IPS DF 4.7 (cell line): ENCODE measurements at regions not wholly inside any gene's neighbourhood (a gene's known extent, or its start where the extent isn't known, plus 50 kb on each side); places are given as distances from the start of the nearest gene placed in this dataset.

Experiments used
- DNase-seq: peaks from one replicate; pipeline ENCODE4 v3.0.0-alpha.2; 2013; ENCODE audit warnings: low spot score; ENCODE audit errors: extremely low read depth

DNA sequence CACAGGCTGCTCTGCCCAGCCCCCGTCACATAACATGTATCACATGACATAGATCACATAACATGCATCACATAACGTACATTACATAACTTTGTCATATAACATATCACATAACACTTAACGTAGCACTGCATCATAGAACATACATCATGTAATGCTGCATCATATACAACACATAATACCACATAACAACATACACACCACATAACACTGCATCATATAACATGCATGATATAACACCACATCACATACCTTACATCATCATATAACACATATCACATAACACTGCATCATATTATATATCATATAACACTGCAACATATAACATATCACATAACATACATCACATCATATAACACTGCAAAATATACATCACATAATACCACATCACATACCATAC lies 83.8 kb downstream of the AXIN2 start:
- no peak for DNase-seq

- DNase-seq: no peak
Observed at GRCh38 chr17:65474660-65475059, 86.8 kb downstream of the AXIN2 start.

GRCh38 chr17:65473985-65474384 lies 87.5 kb downstream of the AXIN2 start:
- DNase-seq: no peak

- DNase-seq: no peak
Observed at GRCh38 chr17:65473363-65473762, 88.1 kb downstream of the AXIN2 start.

DNA sequence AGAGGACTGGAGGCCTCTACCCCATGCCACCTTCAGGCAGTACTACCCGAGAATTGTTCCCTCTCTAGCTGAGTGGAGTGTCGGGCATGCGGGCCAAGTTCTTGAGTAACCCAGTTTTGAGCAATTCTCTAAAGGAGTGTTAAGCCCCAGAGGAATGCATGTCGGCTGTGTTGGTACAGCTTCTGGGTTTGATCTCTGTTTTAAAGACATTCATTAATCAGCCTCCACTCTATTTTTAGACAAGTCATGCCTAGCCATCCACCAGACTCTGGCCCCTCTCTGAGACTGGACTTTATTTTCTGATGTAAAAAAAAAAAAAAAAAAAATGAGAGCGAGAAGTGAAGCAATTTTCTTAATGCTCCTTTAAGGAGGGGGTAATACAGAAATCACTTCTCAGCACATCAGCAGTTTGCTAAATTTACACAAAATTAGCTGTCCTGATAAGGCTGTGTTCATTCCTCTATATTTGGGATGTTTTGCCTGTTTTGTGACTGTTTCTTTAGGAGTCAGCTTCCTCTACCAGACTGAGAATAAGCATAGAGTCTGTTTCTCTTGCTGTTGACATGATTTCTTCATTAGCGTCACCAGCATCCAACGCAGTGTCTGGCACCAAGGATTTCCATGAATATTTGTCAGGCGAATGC lies 88.7 kb downstream of the AXIN2 start:
- no peak for DNase-seq

DNA sequence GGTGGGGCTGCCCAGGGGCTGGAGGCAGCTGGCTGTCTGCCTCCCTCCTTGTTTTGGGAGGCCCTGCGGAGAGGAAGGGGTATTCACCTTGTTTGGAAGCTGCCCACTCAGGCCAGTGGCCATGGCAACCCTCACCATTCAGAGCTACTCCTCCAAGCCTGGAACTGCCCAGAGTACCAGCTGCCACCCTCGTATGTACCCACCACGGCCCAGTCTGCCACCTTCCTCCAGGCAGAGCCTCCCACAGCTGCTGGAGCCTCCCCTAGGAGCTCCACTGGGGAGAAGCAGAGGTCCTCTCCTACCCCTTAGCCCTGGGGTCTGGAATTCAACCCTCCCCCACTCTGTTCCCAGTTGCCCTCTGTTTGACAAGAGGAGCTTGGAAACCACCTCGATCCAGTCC lies 90.7 kb downstream of the AXIN2 start:
- no peak for DNase-seq

DNA sequence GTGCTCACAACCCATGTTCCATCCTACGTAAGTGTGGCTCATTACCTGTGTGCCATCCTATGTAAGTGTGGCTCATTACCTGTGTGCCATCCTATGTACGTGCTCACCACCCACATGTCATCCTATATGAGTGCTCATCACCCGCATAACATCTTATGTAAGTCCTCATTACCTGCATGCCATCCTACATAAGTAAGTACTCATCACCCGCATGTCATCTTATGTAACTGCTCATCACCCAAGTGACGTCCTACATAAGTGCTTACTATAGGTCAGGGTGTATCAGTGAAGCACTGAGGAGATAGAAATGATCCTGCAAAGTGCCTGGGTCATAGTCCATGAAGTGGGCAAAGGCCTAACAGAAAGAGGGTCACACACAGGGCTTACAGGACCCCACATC lies 93.1 kb downstream of the AXIN2 start:
- DNase-seq: no peak

DNA sequence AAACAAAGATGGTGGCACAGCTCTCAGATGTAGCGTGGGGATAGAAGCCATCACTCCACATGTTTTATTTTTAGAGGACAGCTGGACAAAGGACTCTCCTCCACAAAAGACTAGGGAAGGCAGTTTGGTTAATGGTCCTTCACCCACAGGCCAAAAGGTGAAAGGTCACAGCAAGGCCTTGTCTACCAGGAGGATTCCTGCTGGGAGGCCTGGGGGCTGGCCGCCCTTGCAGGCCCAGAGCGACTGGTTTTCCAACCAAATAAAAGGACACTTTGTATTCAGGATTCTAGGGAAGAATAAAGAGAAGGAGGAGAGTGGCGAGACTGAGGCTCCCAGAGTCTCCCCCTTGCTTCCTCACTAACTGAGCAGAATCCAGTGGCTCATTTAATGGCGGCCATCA lies 94.3 kb downstream of the AXIN2 start:
- no peak for DNase-seq

DNA sequence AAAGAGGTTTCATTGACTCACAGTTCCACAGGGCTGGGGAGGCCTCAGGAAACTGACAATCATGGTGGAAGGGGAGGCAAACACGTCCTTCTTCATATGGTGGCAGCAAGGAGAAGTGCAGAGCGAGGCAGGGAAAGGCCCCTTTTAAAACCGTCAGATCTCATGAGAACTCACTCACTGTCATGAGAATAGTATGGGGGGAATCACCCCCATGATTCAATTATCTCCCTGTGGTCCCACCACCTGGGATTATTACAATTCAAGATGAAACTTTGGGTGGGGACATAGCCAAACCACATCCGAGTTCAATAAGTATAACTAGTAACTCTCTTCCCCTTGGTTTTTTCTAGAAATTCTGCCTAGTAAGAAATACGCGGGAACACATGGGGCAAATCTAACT lies 94.9 kb downstream of the AXIN2 start:
- no peak for DNase-seq

- DNase-seq: no peak
Observed at GRCh38 chr17:65463242-65463641, 98.2 kb downstream of the AXIN2 start.

GRCh38 chr17:65459677-65460347 lies 101.6 kb downstream of the AXIN2 start:
- no peak for DNase-seq

DNA sequence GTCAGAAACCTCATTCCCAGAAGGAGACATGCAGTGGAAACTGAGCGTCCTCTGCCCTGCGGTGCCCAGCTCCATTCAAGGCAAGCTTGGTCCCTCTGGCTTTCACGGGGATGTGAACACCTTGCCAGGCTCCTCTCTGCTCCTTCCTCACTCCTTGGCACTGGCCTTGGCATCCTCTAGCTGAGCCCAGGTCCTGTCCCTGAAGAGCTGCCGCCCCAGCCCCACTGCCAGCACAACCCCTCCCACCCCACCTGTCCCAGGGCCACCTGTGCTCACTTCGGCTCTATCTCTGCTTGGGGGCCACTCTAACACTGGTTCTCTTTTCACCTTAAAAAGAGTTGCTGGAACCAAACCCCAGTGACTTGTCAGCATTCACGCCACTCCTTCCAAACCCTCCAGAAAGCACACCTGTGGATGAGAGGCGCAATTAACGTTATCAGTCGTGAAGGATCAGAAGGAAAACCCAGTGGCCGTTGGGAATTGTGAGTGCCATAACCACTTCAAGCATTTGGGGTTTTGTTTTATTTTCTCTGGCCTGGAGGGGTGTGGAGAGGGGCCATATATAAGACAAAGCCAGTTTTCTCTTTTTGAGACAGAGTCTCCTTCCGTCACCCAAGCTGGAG lies 103.7 kb downstream of the AXIN2 start:
- DNase-seq: no peak

DNA sequence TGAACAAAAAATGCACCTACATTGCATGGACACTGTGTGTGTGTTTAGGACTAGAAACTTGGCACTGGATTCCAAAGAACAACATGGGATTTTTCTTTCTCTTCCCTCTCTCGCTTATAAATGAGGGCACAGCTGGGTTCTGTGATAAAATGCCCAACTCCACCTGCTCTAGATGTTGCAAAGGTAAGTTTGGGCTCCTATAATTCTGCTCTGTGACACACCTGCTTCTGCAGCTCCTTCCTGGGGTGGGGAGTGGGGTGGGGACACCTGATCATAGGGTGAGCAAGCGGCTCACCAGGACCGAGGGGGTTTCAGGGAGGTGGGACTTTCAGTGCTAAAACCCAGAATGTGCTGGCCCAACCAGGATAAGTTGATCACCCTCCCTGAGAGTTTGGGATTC lies 104.3 kb downstream of the AXIN2 start:
- no peak for DNase-seq

DNA sequence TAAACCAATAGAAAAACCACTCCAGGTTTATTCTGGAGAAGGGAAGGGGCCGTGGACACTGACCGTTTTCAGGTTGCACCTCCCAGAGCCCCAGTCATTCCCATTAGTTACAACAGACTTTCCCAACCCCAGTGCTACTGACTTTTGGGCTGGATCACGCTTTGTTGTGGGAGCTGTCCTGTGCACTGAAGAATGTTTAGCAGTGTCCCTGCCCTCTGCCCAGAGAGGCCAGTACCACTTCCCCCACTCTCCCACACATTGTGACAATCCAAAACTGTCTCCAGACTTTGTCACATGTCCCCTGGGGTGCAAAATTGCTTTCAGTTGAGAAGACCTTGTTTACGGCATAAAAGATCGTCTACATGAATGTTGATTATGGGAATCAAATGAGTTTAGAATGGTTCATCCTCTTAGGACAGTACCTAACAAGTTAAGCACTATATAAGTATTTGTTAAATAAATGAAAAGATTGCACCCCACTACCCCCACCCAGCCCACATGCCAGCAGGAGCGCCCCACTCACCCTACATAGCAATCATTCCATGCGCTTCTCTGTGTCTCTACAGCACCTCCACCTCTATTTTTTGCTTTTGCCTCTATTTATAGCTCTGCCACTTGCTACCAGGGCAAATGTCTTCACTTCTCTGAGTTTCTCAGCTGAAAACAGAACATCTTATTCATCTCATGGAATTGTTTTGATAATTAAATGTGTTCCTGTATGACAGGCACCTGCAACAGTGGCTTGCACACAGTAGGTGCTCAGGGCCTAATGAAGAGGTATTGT lies 104.9 kb downstream of the AXIN2 start:
- no peak for DNase-seq

GRCh38 chr17:65455972-65456343 lies 105.5 kb downstream of the AXIN2 start:
- DNase-seq: no peak

- DNase-seq: no peak
Observed at GRCh38 chr17:65455154-65455971, 106.1 kb downstream of the AXIN2 start.

- DNase-seq: no peak
Observed at GRCh38 chr17:65453204-65453931, 108.1 kb downstream of the AXIN2 start.

DNA sequence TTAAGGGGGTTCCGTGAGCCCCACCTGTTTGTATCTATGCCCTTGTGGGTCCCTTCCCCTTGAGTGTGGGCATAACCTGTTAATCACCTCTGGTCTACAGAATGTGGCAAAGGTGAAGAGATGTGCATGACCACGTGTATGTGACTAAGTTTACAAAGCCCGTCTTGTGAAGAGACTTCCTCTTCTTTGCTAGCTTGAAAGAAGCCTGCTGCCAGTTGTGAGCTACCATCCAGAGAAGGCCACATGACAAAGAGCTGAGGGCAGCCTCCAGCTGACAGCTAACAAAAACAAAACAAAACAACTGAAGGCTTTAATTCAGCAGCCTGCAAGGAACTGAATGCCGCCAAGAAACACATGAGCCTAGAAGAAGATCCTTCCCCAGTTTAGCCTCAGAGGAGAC lies 112.0 kb downstream of the AXIN2 start:
- no peak for DNase-seq

- no peak for DNase-seq
Observed at GRCh38 chr17:65447823-65448222, 113.6 kb downstream of the AXIN2 start.

- no peak for DNase-seq
Observed at GRCh38 chr17:65446838-65447526, 114.5 kb downstream of the AXIN2 start.
